ENCODE measurements at regions not wholly inside any gene's neighbourhood (a gene's known extent, or its start where the extent isn't known, plus 50 kb on each side); places are given as distances from the start of the nearest gene placed in this dataset.

DNA sequence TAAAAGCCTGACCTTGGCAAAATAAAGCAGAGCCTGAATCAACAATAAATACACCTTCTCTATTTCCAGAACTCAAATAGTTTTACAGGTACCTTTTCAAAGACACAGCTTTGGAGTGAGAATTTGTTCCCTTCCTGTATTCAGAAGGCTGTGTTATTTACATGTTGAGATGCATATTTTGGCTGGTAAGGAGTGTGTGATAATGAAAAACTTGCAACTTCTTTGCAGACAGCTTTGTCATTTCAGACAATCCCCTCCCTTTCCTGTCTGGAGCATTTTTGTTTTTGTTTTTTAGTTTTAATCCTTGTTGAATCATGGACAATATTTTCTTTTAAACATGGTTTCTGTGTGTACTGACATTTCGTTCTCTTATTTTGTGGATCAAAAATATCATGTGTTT, 493.8 kb downstream of the FAT4 start:
- DNase-seq, result no peak

DNA sequence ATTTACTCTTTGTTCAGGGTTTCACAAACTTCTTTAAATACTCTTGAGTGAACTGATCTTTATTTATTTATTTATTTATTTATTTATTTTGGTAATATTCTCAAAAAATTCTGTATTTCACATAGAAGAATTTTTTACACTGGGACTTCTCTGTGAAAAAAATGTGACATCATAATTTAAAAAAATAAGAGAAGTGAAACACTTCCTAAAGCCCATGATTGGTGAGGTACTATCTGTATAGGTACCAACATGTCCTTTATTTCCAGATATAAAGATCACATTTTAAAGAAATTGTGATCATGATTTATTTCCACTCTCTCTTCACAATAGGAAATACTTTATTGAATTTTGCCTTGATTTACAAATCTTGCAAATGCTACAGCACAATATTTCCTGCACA, 497.1 kb downstream of the FAT4 start:
- DNase-seq, result no peak

DNA sequence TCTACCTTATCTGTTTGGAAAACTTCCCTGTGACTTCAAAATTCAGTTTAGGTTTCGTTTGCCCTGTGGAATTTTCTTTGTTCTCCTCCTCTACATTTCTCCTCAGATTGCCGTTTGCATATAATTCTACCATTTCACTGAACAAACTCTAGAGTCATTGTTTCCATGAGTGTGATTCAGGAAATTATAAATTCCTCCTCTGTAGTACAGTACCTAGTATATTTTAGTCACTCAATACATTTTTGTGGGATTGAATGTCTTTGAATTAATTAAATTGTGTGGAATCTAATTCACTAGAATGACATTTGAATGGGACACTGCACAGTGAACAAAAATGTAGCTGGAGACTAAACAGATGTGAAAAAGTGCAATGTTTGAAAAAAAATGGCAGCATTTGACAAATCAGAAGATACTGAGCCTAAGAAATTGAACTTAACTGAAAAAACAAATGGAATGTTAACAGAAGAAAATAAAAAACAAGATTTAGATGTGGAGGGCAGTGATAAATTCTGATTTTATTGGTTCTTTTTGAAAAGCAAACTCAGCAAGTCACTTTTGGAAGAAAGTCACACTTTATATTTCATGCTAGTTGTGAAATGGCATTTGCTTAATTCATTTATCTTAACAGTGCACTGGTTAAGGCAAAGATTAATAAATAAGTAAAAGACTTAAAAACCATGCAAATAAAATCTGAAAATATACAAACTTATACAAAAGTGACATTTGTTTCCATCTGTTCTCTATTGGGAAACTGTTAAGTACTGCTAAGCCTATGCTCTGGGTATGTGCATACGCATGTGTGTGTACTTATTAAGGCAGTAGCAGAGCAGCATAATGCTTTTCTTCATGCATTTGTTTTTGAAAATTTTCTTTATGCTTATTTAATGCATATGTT, 512.3 kb downstream of the FAT4 start:
- no peak for DNase-seq

DNA sequence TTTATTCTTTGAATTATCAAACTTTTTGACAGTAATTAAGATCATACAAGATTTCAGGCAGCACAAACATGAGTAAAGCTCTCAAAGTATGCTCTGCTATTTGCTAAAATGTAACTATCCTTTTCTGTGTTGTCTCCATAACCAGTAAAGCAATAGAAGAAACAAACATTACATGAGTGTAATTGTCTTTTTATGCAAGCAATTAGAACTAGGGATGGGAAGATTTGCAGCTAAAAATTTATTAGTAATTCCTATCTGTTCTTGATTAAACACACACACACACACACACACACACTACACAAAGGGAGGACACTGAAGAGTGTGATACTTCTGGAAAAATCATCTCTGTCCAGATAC, 512.9 kb downstream of the FAT4 start:
- no peak for DNase-seq

DNA sequence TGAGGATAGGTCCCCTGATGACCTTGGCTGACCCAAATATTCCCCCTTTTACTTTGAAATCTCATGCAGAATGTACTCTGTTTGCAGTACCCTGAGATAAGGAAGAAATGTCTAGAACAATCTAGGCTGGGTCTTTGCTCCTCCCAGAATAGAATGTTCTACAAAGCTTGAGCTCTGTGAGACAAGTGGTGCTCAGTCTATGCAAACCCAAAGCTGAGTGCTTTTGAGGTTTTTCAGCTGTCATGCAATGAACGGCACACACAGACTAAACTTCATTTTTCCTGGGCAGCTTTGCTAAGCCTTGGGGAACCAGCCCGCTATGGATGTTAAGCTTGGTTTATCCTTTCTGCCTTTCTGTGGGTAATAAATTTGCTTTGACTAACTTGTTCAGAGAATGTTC, 513.6 kb downstream of the FAT4 start:
- DNase-seq, result peak; percentile 13

DNA sequence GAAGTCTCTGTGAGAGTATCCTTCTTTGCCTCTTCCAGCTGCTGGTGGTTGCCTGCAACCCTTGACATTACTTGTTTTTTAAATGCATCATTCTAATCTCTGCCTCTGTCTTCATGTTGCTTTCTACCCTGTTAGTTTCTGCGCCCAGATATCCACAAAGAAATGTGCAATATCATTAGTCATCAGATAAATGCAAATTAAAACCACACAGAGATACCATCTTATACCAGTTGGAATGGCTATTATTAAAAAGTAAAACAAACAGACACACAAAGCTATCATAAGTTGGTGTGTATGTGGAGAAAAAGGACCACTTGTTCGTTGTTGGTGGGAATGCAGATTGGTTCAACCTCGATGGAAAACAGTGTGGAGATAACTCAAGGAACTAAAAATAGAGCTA, 517.4 kb downstream of the FAT4 start:
- DNase-seq, result no peak

GRCh38 chr4:125836597-125837195, 521.9 kb downstream of the FAT4 start:
- no peak for DNase-seq

- no peak for DNase-seq
Observed at GRCh38 chr4:125837493-125838201, 522.9 kb downstream of the FAT4 start.

DNA sequence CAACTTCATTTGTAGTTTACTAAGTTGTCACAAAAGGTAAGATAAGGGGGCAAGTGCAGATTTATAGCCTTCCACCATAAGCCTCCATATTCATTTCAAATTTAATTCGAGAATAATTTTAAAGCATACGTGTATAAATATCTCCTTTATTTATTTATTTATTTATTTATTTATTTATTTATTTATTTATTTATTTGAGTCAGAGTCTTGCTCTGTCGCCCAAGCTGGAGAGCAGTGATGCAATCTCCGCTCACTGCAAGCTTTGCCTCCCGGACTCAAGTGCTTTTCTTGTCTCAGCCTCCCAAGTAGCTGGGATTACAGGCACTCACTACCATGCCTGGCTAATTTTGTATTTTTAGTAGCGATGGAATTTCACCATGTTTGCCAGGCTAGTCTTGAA, 523.4 kb downstream of the FAT4 start:
- DNase-seq, result no peak

DNA sequence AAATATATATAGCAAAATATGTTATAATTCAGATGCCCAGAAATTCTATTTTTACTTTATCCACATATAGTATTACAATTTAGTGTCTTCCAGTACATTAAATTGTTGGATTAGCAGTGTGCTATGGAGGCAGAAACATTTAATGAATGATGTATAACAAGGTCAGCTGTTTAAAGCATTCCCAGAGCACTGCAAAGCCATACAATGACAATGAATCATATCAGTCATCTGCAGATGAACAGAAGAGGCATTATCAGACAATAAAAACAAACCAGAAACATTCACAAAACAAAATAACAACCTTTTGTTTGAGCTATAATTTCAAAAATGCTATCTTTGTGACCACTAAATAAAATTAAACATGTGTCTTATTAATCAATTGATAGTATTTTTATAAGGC, 524.2 kb downstream of the FAT4 start:
- DNase-seq, result no peak

DNA sequence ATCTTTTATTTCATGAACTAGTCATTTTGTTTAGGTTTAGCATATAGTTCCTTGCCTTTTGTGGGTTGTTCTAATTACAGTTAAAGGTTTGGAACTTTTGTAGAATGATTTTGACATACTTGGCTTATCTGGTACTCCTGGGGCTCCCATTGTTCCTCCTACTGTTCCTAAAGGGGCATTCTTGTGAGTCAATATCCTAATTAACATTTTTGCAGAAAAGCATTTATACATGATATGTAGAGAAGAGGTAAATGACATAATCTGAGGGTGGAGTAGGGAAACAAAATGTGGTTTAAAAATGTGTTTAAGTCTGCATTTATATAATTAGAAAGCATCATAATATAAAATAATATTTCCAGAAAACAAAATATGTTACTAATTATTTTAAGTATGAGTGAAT, 529.2 kb downstream of the FAT4 start:
- DNase-seq, result no peak

- DNase-seq, result no peak
Observed at GRCh38 chr4:125847518-125847917, 532.8 kb downstream of the FAT4 start.

GRCh38 chr4:125849869-125850268, 535.1 kb downstream of the FAT4 start:
- no peak for DNase-seq

GRCh38 chr4:125891597-125892258, 577.0 kb downstream of the FAT4 start:
- DNase-seq, result peak; percentile 12

DNA sequence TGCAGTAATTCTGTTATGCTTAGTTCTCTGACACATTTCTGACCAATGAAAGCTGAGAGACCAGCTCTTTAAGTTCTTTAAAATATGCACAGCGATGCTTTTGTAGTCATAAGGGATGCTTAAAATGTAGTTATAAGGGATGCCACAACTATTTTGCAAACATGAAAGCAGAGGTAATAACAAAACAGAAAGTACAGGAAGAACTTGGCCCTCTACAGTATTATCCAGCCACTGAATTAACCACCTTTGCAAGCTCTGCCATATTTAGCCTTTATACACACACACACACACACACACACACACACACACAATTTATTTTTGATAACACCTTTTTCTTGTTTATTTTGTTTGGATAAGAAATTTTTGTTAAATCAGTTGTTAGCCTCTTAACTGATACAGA, 590.0 kb downstream of the FAT4 start:
- no peak for DNase-seq

- no peak for DNase-seq
Observed at GRCh38 chr4:125911058-125911457, 596.3 kb downstream of the FAT4 start.

DNA sequence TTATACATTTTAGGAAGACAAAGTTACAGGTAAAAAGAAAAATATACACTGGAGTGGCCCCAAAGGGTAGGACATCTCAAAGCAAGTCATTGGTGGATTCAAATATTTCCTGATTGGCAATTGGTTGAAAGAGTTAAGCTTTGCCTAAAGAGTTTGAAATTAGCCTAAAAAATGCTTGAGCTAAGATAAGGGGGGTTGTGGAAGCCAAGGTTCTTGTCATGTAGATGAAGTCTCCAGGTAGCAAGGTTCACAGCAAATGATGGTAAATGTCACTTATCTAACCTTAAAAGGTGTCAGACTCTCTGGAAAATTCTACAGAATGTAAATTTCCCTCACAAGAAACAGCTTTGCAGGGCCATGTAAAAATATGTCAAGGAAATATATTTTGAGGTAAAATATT, 596.7 kb downstream of the FAT4 start:
- DNase-seq, result no peak

GRCh38 chr4:125917559-125917958, 602.8 kb downstream of the FAT4 start:
- no peak for DNase-seq

DNA sequence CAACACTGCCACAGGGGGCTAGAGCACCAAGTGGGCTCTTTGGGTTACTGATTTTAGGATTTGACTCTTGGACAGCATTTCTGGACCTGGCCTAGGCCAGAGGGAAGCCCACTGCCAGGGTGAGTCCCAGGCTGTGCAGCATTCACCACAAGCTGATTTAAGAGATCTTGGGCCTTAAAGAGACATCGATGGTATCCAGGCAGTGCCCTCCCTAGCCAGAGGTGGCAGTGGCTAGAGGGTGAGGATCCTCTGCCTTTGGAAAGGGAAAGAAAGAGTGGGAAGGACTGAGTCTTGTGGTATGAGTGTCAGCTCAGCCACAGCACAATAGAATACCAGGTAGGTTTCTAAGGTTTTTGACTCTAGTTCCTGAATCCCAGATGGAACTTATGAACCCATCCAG, 613.9 kb downstream of the FAT4 start:
- DNase-seq, result no peak

DNA sequence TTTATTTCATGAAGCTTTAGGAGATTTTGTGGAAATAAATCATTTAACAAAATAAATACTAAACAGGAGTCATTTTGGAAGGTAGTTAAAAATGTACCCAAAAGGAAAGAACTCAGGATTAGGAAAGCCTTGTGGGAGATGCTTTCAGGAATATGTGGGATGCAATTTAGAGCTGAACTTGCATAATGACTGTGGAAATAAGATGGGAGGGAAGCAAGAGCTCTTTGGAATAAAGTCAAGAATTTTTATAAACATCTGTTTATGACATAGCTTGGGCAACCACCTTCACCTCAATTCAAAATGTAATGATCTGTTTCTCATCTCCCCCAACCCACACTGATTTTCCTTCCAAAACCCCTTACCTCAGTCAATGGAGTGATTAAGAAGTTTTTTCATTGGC, 623.8 kb downstream of the FAT4 start:
- DNase-seq, result no peak

- no peak for DNase-seq
Observed at GRCh38 chr4:125940426-125940825, 625.7 kb downstream of the FAT4 start.

- no peak for DNase-seq
Observed at GRCh38 chr4:125944966-125945365, 630.2 kb downstream of the FAT4 start.

- peak; percentile 40 for DNase-seq
Observed at GRCh38 chr4:125948021-125948420, 633.3 kb downstream of the FAT4 start.
